Keratinocyte (primary cell): ENCODE measurements at regions not wholly inside any gene's neighbourhood (a gene's known extent, or its start where the extent isn't known, plus 50 kb on each side); places are given as distances from the start of the nearest gene placed in this dataset.

Experiments used
- DNase-seq: peaks from one replicate; pipeline ENCODE4 v3.0.0-alpha.2; 2011; ENCODE audit warnings: low read depth, missing footprints, low spot score
- FAIRE-seq: peaks from 2 replicates; lab custom pipeline; 2011; peaks lifted over from hg19 to GRCh38; lab: Jason Lieb, UNC
- H2AFZ ChIP-seq: 2 replicates; pipeline ENCODE4 v1.6.0; 2012; ENCODE audit warnings: low read length, control low read depth, inconsistent platforms; ENCODE audit not compliant: control insufficient read depth
- H3K27ac ChIP-seq: 2 replicates; pipeline ENCODE4 v1.5.1; 2011; ENCODE audit warnings: low read length; ENCODE audit not compliant: control insufficient read depth, insufficient read depth
- H3K27me3 ChIP-seq: 3 replicates; pipeline ENCODE4 v1.6.0; 2011; ENCODE audit warnings: low read length; ENCODE audit not compliant: control insufficient read depth, insufficient read depth; ENCODE audit errors: extremely low read depth
- H3K36me3 ChIP-seq, 2 experiments: 2 replicates in 1 of 2; 3 replicates in 1 of 2; pipeline ENCODE4 v1.5.1; 2011; ENCODE audit warnings: low read length in 2 of 2, mild to moderate bottlenecking in 1 of 2; ENCODE audit not compliant: control insufficient read depth in 2 of 2, insufficient read depth in 2 of 2; ENCODE audit errors: extremely low read depth in 1 of 2
- H3K4me1 ChIP-seq: 3 replicates; pipeline ENCODE4 v1.5.1; 2011; ENCODE audit warnings: low read length; ENCODE audit not compliant: control insufficient read depth, insufficient read depth; ENCODE audit errors: extremely low read depth
- H3K4me2 ChIP-seq: 3 replicates; pipeline ENCODE4 v1.6.0; 2011; ENCODE audit warnings: low read depth, low read length; ENCODE audit not compliant: control insufficient read depth, insufficient read depth; ENCODE audit errors: extremely low read depth
- H3K4me3 ChIP-seq, 3 experiments: fragments of 200-600 bp in 1 of 3; sonication (generic) in 1 of 3; 2 replicates in 2 of 3; 3 replicates in 1 of 3; pipeline ENCODE4 v1.5.1; 2011 to 2016; ENCODE audit warnings: low read length in 3 of 3, mild to moderate bottlenecking in 3 of 3, control low read depth in 2 of 3, inconsistent platforms in 1 of 3, low read depth in 1 of 3, mixed read lengths in 1 of 3, mixed run types in 1 of 3, moderate library complexity in 1 of 3; ENCODE audit not compliant: control insufficient read depth in 2 of 3, insufficient read depth in 2 of 3; ENCODE audit errors: extremely low read depth in 1 of 3
- H3K79me2 ChIP-seq: 2 replicates; pipeline ENCODE4 v1.6.0; 2012; ENCODE audit warnings: low read length; ENCODE audit not compliant: control insufficient read depth, insufficient read depth
- H3K9ac ChIP-seq: 3 replicates; pipeline ENCODE4 v1.6.0; 2011; ENCODE audit warnings: low read length; ENCODE audit not compliant: control insufficient read depth, insufficient read depth; ENCODE audit errors: extremely low read depth
- H3K9me1 ChIP-seq: 3 replicates; pipeline ENCODE4 v1.6.0; 2011; ENCODE audit warnings: low read length; ENCODE audit not compliant: control insufficient read depth, insufficient read depth; ENCODE audit errors: extremely low read depth
- H3K9me3 ChIP-seq: 2 replicates; pipeline ENCODE4 v1.5.1; 2012; ENCODE audit warnings: low read depth, low read length; ENCODE audit not compliant: control insufficient read depth
- H4K20me1 ChIP-seq: 3 replicates; pipeline ENCODE4 v1.6.0; 2011; ENCODE audit warnings: low read length; ENCODE audit not compliant: control insufficient read depth, insufficient read depth; ENCODE audit errors: extremely low read depth
- EZH2 ChIP-seq: IDR thresholded peaks from one replicate; pipeline ENCODE4 v1.6.1; 2012; ENCODE audit warnings: inconsistent platforms, mild to moderate bottlenecking, low read length, moderate library complexity
- dilution Hi-C: fragments of 300-500 bp; cut with MboI; formaldehyde crosslinking; loops from one replicate; pipeline ENCODE4 v1.7.0; 2020; ENCODE audit warnings: low sequenced_read_pairs; ENCODE audit not compliant: extremely low pct_ligation_motif_present
- TF ChIP-seq, protein P1 (sequence below), 3 experiments: IDR thresholded peaks in 1 of 3; conservative IDR thresholded peaks in 1 of 3; optimal IDR thresholded peaks in 1 of 3; 2 replicates in 2 of 3; 3 replicates in 1 of 3; pipeline versions ENCODE3 to v1.5.1; 2011; ENCODE audit warnings: low read length in 3 of 3, mild to moderate bottlenecking in 3 of 3, moderate library complexity in 2 of 3, control low read depth in 1 of 3, inconsistent platforms in 1 of 3; ENCODE audit not compliant: insufficient read depth in 2 of 3; ENCODE audit errors: extremely low read depth in 1 of 3

DNA sequence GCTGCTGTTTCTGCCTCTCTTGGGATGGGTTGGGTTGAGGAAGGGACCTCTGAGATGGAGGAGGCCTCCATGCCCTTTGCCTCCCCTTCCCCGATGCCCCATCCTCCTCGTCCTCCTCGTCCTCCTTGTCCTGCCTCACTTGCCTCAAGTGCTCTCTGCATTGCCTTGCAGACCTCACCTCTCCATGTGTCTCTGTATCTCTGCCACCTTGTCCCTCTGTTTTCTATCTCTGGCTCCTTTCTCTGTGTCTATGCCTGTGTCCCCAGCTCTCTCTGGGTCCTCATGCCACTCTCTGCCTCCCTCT is 87.5 kb downstream of the MCFD2 start:
- Histone ChIP-seq H3K27me3 (no peaks in the 10 kb centered on the region), H3K4me3 (no peak overlapping the region), H3K27ac (no peak overlapping the region), H3K9me1 (no peaks in the 10 kb centered on the region), H4K20me1 (no peaks in the 10 kb centered on the region), H3K4me2 (no peak overlapping the region), H3K4me1 (peaks cover 3% of the 10 kb centered on the region), H2AFZ (no peak overlapping the region), H3K79me2 (no peaks in the 10 kb centered on the region), H3K9ac (no peak overlapping the region), H3K36me3 (no peaks in the 10 kb centered on the region), H3K9me3 (no peaks in the 10 kb centered on the region)
- DNase-seq (no peak), FAIRE-seq (no peak)
- dilution Hi-C loops: no loop called here
- TF ChIP-seq, protein P1, sequence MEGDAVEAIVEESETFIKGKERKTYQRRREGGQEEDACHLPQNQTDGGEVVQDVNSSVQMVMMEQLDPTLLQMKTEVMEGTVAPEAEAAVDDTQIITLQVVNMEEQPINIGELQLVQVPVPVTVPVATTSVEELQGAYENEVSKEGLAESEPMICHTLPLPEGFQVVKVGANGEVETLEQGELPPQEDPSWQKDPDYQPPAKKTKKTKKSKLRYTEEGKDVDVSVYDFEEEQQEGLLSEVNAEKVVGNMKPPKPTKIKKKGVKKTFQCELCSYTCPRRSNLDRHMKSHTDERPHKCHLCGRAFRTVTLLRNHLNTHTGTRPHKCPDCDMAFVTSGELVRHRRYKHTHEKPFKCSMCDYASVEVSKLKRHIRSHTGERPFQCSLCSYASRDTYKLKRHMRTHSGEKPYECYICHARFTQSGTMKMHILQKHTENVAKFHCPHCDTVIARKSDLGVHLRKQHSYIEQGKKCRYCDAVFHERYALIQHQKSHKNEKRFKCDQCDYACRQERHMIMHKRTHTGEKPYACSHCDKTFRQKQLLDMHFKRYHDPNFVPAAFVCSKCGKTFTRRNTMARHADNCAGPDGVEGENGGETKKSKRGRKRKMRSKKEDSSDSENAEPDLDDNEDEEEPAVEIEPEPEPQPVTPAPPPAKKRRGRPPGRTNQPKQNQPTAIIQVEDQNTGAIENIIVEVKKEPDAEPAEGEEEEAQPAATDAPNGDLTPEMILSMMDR (optimal IDR thresholded peaks at IDR 0.05 in 1 of 3, IDR thresholded peaks at IDR 0.05 in 1 of 3, conservative IDR thresholded peaks at IDR 0.05 in 1 of 3; ENCODE audit: extremely low read depth in 1 of 3, insufficient read depth in 2 of 3, low read length in 3 of 3): no peak
- no peak for TF ChIP-seq EZH2

DNA sequence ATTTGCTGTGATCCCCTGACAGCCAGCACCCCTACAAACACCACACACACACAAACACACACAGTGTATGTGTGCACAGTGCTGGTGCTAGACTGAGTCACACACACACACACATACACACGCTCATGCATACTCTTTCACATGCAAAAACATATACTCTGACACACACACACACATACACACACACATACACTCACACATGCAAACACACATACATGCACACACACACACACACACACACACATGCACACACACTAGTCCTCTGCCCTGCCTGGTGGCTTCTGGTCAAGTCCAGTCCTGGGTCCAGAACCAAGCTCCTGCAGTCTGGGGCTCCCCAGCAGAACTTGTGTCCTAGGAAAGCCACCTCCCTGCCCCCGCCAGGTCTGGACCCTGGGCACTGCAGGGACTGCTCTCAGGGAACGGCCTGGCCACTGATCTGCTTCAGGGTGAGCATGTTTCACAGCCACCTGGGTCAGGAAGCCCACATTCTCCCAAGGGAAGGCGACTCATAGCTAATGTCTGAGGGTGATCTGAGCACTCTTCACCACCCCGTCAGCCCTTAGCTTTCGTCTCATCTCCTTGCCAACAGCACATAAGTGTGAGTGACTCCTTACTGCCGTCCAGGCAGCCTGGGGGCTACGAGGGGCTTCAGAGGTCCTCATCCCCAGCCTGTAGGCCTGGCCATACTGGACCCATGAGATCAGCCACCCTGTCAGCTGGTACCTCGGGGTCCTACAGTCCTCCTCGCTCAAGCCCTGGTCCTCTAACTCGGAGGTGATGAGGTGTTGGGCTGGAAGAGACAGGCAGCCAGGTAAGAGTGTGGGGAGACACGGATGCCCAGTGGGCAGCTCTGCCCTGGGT is 88.1 kb downstream of the MCFD2 start:
- Histone ChIP-seq H3K9me1 (no peaks in the 10 kb centered on the region), H3K4me2 (no peak overlapping the region), H3K27ac (no peak overlapping the region), H3K4me3 (no peak overlapping the region), H3K27me3 (no peaks in the 10 kb centered on the region), H3K9me3 (no peaks in the 10 kb centered on the region), H3K4me1 (peaks cover 3% of the 10 kb centered on the region), H4K20me1 (no peaks in the 10 kb centered on the region), H3K9ac (no peak overlapping the region), H2AFZ (no peak overlapping the region), H3K79me2 (no peaks in the 10 kb centered on the region), H3K36me3 (no peaks in the 10 kb centered on the region)
- dilution Hi-C loops: no loop called here
- no peak for FAIRE-seq
- DNase-seq: no peak
- no peak for TF ChIP-seq EZH2
- TF ChIP-seq, protein P1 (optimal IDR thresholded peaks at IDR 0.05 in 1 of 3, IDR thresholded peaks at IDR 0.05 in 1 of 3, conservative IDR thresholded peaks at IDR 0.05 in 1 of 3; ENCODE audit: extremely low read depth in 1 of 3, insufficient read depth in 2 of 3, low read length in 3 of 3): no peak
